Smooth muscle cell (in vitro differentiated cells): ENCODE measurements at regions not wholly inside any gene's neighbourhood (a gene's known extent, or its start where the extent isn't known, plus 50 kb on each side); places are given as distances from the start of the nearest gene placed in this dataset.

ENCODE experiments used
- DNase-seq: peaks from one replicate; lab custom pipeline; 2025; ENCODE audit not compliant: unreplicated experiment; lab: John Stamatoyannopoulos, UW
- H2AFZ ChIP-seq: fragments of 200-600 bp; sonication (generic); 2 replicates; pipeline ENCODE4 v1.6.0; 2016; ENCODE audit warnings: antibody characterized with exemption, low read depth, mild to moderate bottlenecking
- H3F3A ChIP-seq: fragments of 200-600 bp; sonication (generic); 2 replicates; pipeline ENCODE4 v1.6.0; 2017; ENCODE audit warnings: antibody characterized with exemption, low read depth
- H3K27ac ChIP-seq: fragments of 200-600 bp; sonication (generic); 2 replicates; pipeline ENCODE4 v1.5.1; 2016; ENCODE audit warnings: low read depth, mild to moderate bottlenecking
- H3K27me3 ChIP-seq: fragments of 200-600 bp; sonication (generic); 2 replicates; pipeline ENCODE4 v1.6.1; 2016; ENCODE audit warnings: low read depth, mild to moderate bottlenecking
- H3K36me3 ChIP-seq: fragments of 200-600 bp; sonication (generic); 2 replicates; pipeline ENCODE4 v1.5.1; 2016; ENCODE audit warnings: low read depth
- H3K4me1 ChIP-seq: fragments of 200-600 bp; sonication (generic); 2 replicates; pipeline ENCODE4 v1.5.1; 2016; ENCODE audit warnings: low read depth
- H3K4me2 ChIP-seq: fragments of 200-600 bp; sonication (generic); 2 replicates; pipeline ENCODE4 v1.6.0; 2016; ENCODE audit warnings: mild to moderate bottlenecking
- H3K4me3 ChIP-seq: fragments of 200-600 bp; sonication (generic); 2 replicates; pipeline ENCODE4 v1.5.1; 2016; ENCODE audit warnings: mild to moderate bottlenecking
- H3K79me2 ChIP-seq: fragments of 200-600 bp; sonication (generic); 2 replicates; pipeline ENCODE4 v1.6.0; 2016; ENCODE audit warnings: low read depth, mild to moderate bottlenecking
- H3K9ac ChIP-seq: fragments of 200-600 bp; sonication (generic); 2 replicates; pipeline ENCODE4 v1.6.0; 2016; ENCODE audit warnings: low read depth
- H3K9me3 ChIP-seq: fragments of 200-600 bp; sonication (generic); replicated peaks from 2 replicates; pipeline ENCODE4 v1.5.1; 2016; ENCODE audit warnings: low read depth
- H4K20me1 ChIP-seq: fragments of 200-600 bp; sonication (generic); 2 replicates; pipeline ENCODE4 v1.6.0; 2016; ENCODE audit warnings: low read depth
- WGBS: methylation state at CpG from one replicate; pipeline ENCODE4 v1.1.7; 2016; ENCODE audit warnings: low lambda C conversion rate; 5-methylcytosine and 5-hydroxymethylcytosine counted together
- TF ChIP-seq, protein P1 (sequence below): fragments of 200-600 bp; sonication (generic); IDR thresholded peaks from 2 replicates; pipeline ENCODE4 v1.5.1; 2017; ENCODE audit warnings: borderline replicate concordance, mild to moderate bottlenecking, antibody characterized with exemption; ENCODE audit not compliant: insufficient read depth, poor library complexity, severe bottlenecking

DNA sequence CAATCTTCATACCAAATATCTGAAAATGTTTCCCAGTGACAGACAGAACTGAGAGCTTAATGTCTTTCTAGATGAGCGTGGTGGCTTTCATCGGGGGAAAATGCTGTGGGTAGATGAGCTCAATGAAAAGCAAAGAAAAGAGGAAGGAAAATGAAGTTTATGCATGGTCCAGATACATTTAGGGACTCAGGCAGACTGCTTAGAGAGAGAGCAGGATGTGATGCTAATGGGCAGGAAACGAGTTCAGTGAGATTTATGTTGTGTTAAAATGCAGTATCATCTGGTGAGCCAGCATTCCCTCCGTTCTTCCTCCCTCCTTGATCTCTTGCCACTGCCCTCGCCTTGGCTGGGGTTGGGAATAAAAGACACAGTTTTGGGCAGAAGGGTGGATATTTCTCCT lies 229.2 kb downstream of the GBA3 start:
- TF ChIP-seq, protein P1, sequence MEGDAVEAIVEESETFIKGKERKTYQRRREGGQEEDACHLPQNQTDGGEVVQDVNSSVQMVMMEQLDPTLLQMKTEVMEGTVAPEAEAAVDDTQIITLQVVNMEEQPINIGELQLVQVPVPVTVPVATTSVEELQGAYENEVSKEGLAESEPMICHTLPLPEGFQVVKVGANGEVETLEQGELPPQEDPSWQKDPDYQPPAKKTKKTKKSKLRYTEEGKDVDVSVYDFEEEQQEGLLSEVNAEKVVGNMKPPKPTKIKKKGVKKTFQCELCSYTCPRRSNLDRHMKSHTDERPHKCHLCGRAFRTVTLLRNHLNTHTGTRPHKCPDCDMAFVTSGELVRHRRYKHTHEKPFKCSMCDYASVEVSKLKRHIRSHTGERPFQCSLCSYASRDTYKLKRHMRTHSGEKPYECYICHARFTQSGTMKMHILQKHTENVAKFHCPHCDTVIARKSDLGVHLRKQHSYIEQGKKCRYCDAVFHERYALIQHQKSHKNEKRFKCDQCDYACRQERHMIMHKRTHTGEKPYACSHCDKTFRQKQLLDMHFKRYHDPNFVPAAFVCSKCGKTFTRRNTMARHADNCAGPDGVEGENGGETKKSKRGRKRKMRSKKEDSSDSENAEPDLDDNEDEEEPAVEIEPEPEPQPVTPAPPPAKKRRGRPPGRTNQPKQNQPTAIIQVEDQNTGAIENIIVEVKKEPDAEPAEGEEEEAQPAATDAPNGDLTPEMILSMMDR: no peak
- H3F3A ChIP-seq: no peaks in the 10 kb centered on the region
- H3K27me3 ChIP-seq: no peaks in the 10 kb centered on the region
- no peak overlapping the region for H3K4me3 ChIP-seq
- no peaks in the 10 kb centered on the region for H3K4me1 ChIP-seq
- H3K27ac ChIP-seq: no peak overlapping the region
- no peaks in the 10 kb centered on the region for H3K36me3 ChIP-seq
- no peak overlapping the region for H2AFZ ChIP-seq
- H3K9me3 ChIP-seq: no peaks in the 10 kb centered on the region
- DNase-seq: no peak
- no peak overlapping the region for H3K4me2 ChIP-seq
- no peak overlapping the region for H3K9ac ChIP-seq
- no peaks in the 10 kb centered on the region for H3K79me2 ChIP-seq
- H4K20me1 ChIP-seq: no peaks in the 10 kb centered on the region
- 57% methylated on average over 5 of the region's 5 CpGs for WGBS

DNA sequence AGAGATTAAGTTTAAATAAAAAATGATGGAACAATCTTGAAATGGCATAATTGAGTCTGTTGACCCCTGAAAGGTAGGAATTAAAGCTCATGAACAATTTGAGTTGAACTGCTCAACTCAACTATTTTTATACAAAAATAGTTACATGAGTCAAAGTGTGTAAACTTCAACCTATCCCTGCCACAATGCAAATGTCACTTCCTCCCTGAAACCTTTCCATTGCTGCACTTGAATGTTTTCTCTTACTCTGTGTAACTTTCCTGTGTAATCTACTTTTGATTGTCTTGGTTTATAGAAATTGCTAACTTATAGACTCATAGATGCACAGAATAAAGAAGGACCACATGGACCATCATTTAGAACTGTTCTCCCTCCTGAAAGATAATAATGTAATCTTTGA lies 218.5 kb downstream of the GBA3 start:
- H3K27ac ChIP-seq: no peak overlapping the region

DNA sequence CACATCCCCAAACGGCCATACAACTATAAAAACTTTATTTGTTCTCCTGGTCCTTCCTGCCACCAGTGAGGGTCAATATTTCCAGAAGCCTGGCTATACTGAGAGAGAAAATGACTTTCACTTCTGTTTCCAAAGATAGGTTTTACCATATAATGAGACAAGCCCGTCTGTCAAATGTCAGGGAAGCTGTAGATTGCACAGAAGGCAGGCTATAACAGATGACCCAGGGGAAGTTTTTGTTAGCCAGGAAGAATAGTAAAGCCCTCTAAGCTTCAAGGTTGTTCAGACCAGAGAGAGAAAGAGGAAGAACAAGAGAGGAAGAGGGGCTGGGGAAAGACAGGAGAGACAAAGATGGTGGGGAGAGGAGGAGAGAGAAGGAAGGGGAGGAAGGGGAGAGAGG lies 217.5 kb downstream of the GBA3 start:
- Histone ChIP-seq H3K9me3 (no peaks in the 10 kb centered on the region), H3F3A (no peaks in the 10 kb centered on the region), H3K27ac (no peak overlapping the region), H3K4me1 (no peaks in the 10 kb centered on the region), H3K79me2 (no peaks in the 10 kb centered on the region), H3K27me3 (no peaks in the 10 kb centered on the region), H2AFZ (no peak overlapping the region), H3K9ac (no peak overlapping the region), H3K4me3 (no peak overlapping the region), H4K20me1 (no peaks in the 10 kb centered on the region), H3K4me2 (no peak overlapping the region), H3K36me3 (no peaks in the 10 kb centered on the region)
- DNase-seq: no peak
- TF ChIP-seq, protein P1: no peak
- 74% methylated on average over 2 of the region's 2 CpGs for WGBS

More for the DNA sequence above, 218.5 kb downstream of the GBA3 start:
- H4K20me1 ChIP-seq: no peaks in the 10 kb centered on the region
- H3K9me3 ChIP-seq: no peaks in the 10 kb centered on the region
- H3K4me3 ChIP-seq: no peak overlapping the region
- TF ChIP-seq, protein P1: no peak
- no peak overlapping the region for H2AFZ ChIP-seq
- no peak overlapping the region for H3K4me2 ChIP-seq
- no peaks in the 10 kb centered on the region for H3K36me3 ChIP-seq
- no peaks in the 10 kb centered on the region for H3K4me1 ChIP-seq
- H3K27me3 ChIP-seq: no peaks in the 10 kb centered on the region
- no peaks in the 10 kb centered on the region for H3K79me2 ChIP-seq
- H3F3A ChIP-seq: no peaks in the 10 kb centered on the region
- DNase-seq: no peak
- H3K9ac ChIP-seq: no peak overlapping the region

DNA sequence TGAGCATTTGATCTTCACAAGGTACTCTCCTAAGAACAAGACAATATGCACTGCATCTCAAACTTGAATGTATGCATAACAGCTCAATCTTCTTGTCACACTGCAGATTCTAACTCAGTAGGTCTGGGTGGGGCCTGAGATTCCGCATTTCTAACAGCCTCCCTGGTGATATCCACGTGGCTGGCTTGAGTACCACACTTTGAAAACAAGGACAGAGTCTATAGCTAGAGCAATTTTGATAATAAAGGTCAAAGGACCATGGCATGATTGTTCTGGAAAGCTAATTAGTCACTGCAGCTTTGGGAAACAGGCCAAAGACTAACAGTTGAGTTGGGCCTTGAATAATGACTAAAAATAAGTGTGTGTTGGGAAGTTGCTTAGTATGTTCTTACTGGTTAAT lies 213.3 kb downstream of the GBA3 start:
- TF ChIP-seq, protein P1: no peak

More for the DNA sequence above, 213.3 kb downstream of the GBA3 start:
- H3K27me3 ChIP-seq: no peaks in the 10 kb centered on the region
- H3K79me2 ChIP-seq: no peaks in the 10 kb centered on the region
- H3K9ac ChIP-seq: no peak overlapping the region
- DNase-seq: no peak
- 53% methylated on average over 2 of the region's 2 CpGs for WGBS
- no peak overlapping the region for H2AFZ ChIP-seq
- H4K20me1 ChIP-seq: no peaks in the 10 kb centered on the region
- H3K4me1 ChIP-seq: peaks cover 4% of the 10 kb centered on the region
- H3K4me2 ChIP-seq: no peak overlapping the region
- no peak overlapping the region for H3K27ac ChIP-seq
- H3K4me3 ChIP-seq: no peak overlapping the region
- no peaks in the 10 kb centered on the region for H3F3A ChIP-seq
- no peaks in the 10 kb centered on the region for H3K9me3 ChIP-seq
- H3K36me3 ChIP-seq: no peaks in the 10 kb centered on the region
